ENCODE measurements at regions not wholly inside any gene's neighbourhood (a gene's known extent, or its start where the extent isn't known, plus 50 kb on each side); places are given as distances from the start of the nearest gene placed in this dataset.
"Not testable (repeated sequence)": the region's sequence is repeated elsewhere in the genome, so short reads cannot be mapped to it uniquely, and the experiment has no call there.

DNA sequence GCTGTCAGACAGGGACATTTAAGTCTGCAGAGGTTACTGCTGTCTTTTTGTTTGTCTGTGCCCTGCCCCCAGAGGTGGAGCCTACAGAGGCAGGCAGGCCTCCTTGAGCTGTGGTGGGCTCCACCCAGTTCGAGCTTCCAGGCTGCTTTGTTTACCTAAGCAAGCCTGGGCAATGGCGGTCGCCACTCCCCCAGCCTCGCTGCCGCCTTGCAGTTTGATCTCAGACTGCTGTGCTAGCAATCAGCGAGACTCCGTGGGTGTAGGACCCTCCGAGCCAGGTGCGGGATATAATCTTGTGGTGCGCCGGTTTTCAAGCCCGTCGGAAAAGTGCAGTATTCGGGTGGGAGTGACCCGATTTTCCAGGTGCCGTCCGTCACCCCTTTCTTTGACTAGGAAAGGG is 468.5 kb upstream of the TLE4 start:
- ATAC-seq (replicated peaks; ENCODE audit: extremely low read depth, poor library complexity, severe bottlenecking); H3K4me3 Mint-ChIP-seq; DNase-seq (ENCODE audit: low spot score in 2 of 2); H3K27me3 Mint-ChIP-seq; H3K36me3 Mint-ChIP-seq (ENCODE audit: insufficient read depth); H3K4me1 Mint-ChIP-seq; H3K27ac Mint-ChIP-seq (ENCODE audit: low read depth); H3K9me3 Mint-ChIP-seq: not testable (repeated sequence)

DNA sequence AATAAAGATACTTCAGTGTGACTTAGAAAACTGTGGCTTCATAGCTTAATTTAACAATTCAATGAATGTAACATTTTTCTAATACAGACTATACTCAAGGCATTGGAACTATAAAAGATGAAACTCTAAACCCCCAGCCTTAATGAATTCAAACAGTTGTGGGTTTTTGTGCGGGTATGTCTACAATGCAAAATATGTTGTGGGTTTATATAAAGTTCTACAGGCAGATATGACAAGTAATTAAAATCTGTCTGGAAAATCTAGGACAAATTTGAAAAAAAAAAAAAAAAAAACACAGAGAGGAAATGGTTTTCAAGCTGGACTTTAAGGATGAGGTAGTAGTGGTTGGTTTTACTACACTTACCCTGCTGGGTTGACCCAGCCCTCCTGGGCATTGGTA is 467.5 kb upstream of the TLE4 start:
- Mint-ChIP-seq H3K27ac (ENCODE audit: low read depth) (no peak overlapping the region), H3K36me3 (ENCODE audit: insufficient read depth) (no peaks in the 10 kb centered on the region), H3K9me3 (peaks cover 6% of the 10 kb centered on the region), H3K4me3 (no peak overlapping the region), H3K27me3 (no peaks in the 10 kb centered on the region), H3K4me1 (no peaks in the 10 kb centered on the region)
- ATAC-seq (replicated peaks; ENCODE audit: extremely low read depth, poor library complexity, severe bottlenecking) = no peak
- DNase-seq (ENCODE audit: low spot score in 2 of 2) = no peak

DNA sequence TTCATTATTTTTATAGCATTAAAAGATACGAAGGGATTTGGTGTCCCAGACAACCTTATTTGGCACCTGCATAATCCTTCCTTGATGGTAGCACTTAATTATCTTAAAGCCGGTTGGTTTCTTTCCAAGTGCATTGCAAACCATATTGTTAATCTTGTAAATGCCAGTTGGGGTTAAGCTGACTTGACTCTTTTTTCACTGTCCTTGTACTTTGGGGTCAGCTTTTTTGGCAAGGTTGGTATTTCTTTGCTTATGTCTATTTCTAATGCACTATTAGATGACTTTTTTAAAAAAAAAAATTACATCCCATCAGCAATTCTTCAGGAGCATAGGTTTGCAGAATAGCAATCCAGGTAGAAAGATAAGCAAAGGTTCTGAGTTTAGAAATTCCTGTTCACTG is 466.8 kb upstream of the TLE4 start:
- ATAC-seq (replicated peaks; ENCODE audit: extremely low read depth, poor library complexity, severe bottlenecking) (no peak), DNase-seq (ENCODE audit: low spot score in 2 of 2) (no peak)
- H3K4me3 Mint-ChIP-seq = no peak overlapping the region
- H3K9me3 Mint-ChIP-seq = peaks cover 13% of the 10 kb centered on the region
- H3K27ac Mint-ChIP-seq (ENCODE audit: low read depth) = no peak overlapping the region
- no peaks in the 10 kb centered on the region for H3K4me1 Mint-ChIP-seq
- no peaks in the 10 kb centered on the region for H3K27me3 Mint-ChIP-seq
- no peaks in the 10 kb centered on the region for H3K36me3 Mint-ChIP-seq (ENCODE audit: insufficient read depth)

DNA sequence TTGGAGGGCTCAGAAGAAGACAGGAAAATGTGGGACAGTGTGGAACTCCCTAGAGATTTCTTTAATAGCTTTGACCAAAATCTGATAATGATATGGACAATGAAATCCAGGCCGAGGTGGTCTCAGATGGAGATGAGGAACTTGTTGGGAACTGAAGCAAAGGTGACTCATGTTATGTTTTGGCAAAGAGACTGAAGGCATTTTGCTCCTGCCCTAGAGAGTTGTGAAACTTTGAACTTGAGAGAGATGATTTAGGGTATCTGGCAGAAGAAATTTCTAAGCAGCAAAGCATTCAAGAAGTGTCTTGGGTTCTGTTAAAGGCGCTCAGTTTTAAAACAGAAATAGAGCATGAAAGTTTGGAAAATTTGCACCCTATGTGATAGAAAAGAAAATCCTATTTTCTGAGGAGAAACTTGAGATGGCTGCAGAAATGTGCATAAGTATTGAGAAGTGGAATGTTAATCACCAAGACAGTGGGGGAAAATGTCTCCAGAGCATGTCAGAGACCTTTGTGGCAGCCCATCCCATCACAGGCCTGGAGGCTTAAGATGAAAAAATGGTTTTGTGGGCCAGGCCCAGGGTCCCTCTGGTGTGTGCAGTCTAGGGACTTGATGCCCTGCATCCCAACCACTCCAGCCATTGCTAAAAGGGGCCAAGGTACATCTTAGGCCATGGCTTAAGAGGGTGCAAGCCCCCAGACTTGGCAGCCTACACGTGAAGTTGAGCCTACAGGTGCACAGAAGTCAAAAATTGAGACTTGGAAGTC is 463.7 kb upstream of the TLE4 start:
- ATAC-seq (replicated peaks; ENCODE audit: extremely low read depth, poor library complexity, severe bottlenecking) (no peak), DNase-seq (ENCODE audit: low spot score in 2 of 2) (no peak)
- Mint-ChIP-seq H3K36me3 (ENCODE audit: insufficient read depth) (no peaks in the 10 kb centered on the region), H3K27ac (ENCODE audit: low read depth) (no peak overlapping the region), H3K27me3 (no peaks in the 10 kb centered on the region), H3K9me3 (peaks cover 15% of the 10 kb centered on the region), H3K4me1 (no peaks in the 10 kb centered on the region), H3K4me3 (no peak overlapping the region)

DNA sequence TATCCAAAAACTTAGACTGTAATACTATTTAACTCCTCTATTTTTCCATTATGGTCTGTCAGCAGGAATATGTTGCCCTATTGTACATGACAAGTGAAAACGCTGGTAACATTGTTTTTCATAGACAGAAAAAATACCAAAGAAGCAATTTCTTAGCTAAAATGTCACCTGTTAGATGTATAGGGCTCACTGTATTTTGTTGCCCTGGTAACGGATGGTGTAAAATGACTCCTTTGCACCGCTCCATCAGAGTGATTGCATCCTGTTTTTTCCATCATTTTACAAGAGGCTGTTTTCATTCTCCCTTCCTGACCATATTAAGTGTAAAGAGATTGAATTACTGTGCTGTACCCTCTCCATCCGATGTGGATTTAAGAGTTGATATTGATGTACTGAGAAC is 460.1 kb upstream of the TLE4 start:
- ATAC-seq (replicated peaks; ENCODE audit: extremely low read depth, poor library complexity, severe bottlenecking) = no peak
- Mint-ChIP-seq H3K9me3 (peaks cover 19% of the 10 kb centered on the region), H3K27ac (ENCODE audit: low read depth) (no peak overlapping the region), H3K36me3 (ENCODE audit: insufficient read depth) (no peaks in the 10 kb centered on the region), H3K4me3 (no peak overlapping the region), H3K4me1 (no peaks in the 10 kb centered on the region), H3K27me3 (no peaks in the 10 kb centered on the region)
- DNase-seq (ENCODE audit: low spot score in 2 of 2) = no peak

DNA sequence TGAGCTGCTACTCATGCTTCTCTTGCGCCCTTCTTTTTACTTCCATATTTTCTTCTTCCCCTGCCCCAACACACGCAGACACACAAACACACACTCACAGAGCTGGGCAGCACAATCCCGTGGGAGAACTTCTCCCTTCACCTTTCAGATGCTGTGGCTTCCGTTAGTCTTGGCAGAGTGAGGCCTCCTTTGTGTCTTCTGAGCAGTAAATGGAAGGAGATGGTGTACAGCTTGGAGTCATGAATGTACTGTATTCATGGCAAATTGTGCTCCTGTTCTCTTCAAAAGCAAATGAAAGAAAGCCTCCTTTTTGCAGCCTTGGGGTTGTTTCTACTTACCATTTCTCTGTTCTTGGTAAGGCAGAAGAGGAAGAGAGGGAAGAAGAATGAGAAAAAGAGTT is 456.6 kb upstream of the TLE4 start:
- no peaks in the 10 kb centered on the region for H3K27me3 Mint-ChIP-seq
- H3K36me3 Mint-ChIP-seq (ENCODE audit: insufficient read depth) = no peaks in the 10 kb centered on the region
- no peak for DNase-seq (ENCODE audit: low spot score in 2 of 2)
- ATAC-seq (replicated peaks; ENCODE audit: extremely low read depth, poor library complexity, severe bottlenecking) = no peak
- peaks cover 6% of the 10 kb centered on the region for H3K9me3 Mint-ChIP-seq
- H3K27ac Mint-ChIP-seq (ENCODE audit: low read depth) = no peak overlapping the region
- no peaks in the 10 kb centered on the region for H3K4me1 Mint-ChIP-seq
- no peak overlapping the region for H3K4me3 Mint-ChIP-seq

DNA sequence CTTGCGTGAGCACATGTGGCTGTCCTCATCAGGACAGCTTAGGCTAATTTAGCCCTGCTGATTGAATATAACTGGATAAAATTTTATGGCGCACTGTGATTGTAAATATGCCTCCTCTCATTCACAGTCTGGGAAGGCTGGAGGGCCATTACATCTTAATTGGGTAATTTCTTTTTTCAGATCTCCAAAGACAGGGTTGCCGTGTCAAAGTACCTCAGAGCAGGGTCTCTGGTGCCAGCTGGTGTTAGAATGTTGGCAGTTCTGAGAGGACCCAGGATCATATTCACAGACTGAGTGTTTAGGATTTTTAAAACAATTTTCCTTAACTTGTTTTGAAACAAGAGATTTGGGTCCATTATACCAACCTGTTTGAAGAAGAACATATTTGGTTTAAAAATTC is 455.7 kb upstream of the TLE4 start:
- no peaks in the 10 kb centered on the region for H3K4me1 Mint-ChIP-seq
- ATAC-seq (replicated peaks; ENCODE audit: extremely low read depth, poor library complexity, severe bottlenecking) (no peak), DNase-seq (ENCODE audit: low spot score in 2 of 2) (no peak)
- no peaks in the 10 kb centered on the region for H3K27me3 Mint-ChIP-seq
- H3K36me3 Mint-ChIP-seq (ENCODE audit: insufficient read depth) = no peaks in the 10 kb centered on the region
- H3K27ac Mint-ChIP-seq (ENCODE audit: low read depth) = no peak overlapping the region
- H3K9me3 Mint-ChIP-seq = peaks cover 6% of the 10 kb centered on the region
- H3K4me3 Mint-ChIP-seq = no peak overlapping the region

DNA sequence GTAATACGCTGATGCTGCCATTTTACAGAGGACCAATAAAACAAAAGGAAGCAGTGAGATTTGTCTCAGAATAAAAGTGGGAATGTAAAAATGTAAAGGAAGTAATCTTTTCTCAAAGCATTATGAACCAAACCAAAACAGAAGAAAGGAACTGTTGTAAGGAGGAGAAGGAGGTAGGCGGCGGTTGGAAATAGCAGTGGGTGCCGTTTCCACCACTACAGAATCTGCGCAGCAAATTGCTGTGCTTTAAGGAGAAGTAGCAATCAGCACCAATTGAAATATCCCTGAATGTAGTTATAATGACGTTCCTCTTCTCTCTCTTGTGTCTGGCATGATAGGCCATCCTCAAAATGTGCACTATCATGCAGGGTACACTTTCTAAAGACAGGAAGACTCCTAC is 455.1 kb upstream of the TLE4 start:
- Mint-ChIP-seq H3K36me3 (ENCODE audit: insufficient read depth) (no peaks in the 10 kb centered on the region), H3K4me1 (no peaks in the 10 kb centered on the region), H3K9me3 (peaks cover 7% of the 10 kb centered on the region), H3K4me3 (no peak overlapping the region), H3K27me3 (no peaks in the 10 kb centered on the region), H3K27ac (ENCODE audit: low read depth) (no peak overlapping the region)
- DNase-seq (ENCODE audit: low spot score in 2 of 2) = no peak
- ATAC-seq (replicated peaks; ENCODE audit: extremely low read depth, poor library complexity, severe bottlenecking) = no peak

DNA sequence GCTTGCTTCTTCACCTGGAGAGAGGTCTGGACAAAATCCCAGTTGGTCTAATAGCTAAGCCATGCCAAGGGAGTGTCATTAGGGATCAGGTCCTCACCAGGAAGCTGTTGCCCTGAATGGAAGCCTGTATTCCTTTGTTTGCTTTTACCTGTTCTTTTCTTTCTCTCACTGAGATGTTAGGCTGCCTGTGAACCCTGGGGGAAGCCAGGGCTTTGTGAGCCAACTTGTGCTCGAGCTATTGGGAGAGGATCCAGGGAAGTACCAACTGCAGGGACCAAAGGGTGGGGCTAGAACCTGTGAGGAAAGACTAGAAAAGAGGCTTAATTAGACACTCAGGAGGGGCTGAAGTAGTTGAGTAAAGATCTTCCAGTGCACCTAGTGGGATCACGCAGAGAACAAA is 451.2 kb upstream of the TLE4 start:
- DNase-seq (ENCODE audit: low spot score in 2 of 2) (no peak), ATAC-seq (replicated peaks; ENCODE audit: extremely low read depth, poor library complexity, severe bottlenecking) (no peak)
- H3K9me3 Mint-ChIP-seq = peaks cover 15% of the 10 kb centered on the region
- no peak overlapping the region for H3K4me3 Mint-ChIP-seq
- no peaks in the 10 kb centered on the region for H3K4me1 Mint-ChIP-seq
- no peaks in the 10 kb centered on the region for H3K36me3 Mint-ChIP-seq (ENCODE audit: insufficient read depth)
- no peak overlapping the region for H3K27ac Mint-ChIP-seq (ENCODE audit: low read depth)
- H3K27me3 Mint-ChIP-seq = no peaks in the 10 kb centered on the region

DNA sequence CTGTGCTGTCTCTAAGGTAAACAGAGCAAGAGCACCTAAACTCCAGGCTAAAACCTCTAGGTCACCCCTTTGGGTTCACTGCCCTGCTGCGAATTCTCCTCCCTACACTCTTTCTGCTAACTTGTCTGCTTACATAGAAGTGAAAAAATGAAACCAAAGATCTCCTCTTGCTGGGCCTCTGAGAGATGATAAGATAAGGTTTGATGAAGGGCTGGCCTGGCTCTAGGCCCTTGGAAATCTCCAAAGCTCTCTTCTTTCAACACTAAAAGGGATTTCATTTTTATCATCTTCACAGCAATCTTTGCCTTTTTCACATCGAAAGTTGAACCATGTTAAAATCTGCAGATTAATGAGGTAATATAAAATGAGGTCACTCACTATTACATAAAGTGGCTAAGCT is 450.8 kb upstream of the TLE4 start:
- H3K4me3 Mint-ChIP-seq = no peak overlapping the region
- ATAC-seq (replicated peaks; ENCODE audit: extremely low read depth, poor library complexity, severe bottlenecking) (no peak), DNase-seq (ENCODE audit: low spot score in 2 of 2) (no peak)
- H3K27me3 Mint-ChIP-seq = no peaks in the 10 kb centered on the region
- H3K36me3 Mint-ChIP-seq (ENCODE audit: insufficient read depth) = no peaks in the 10 kb centered on the region
- H3K4me1 Mint-ChIP-seq = no peaks in the 10 kb centered on the region
- H3K27ac Mint-ChIP-seq (ENCODE audit: low read depth) = no peak overlapping the region
- H3K9me3 Mint-ChIP-seq = peaks cover 15% of the 10 kb centered on the region

DNA sequence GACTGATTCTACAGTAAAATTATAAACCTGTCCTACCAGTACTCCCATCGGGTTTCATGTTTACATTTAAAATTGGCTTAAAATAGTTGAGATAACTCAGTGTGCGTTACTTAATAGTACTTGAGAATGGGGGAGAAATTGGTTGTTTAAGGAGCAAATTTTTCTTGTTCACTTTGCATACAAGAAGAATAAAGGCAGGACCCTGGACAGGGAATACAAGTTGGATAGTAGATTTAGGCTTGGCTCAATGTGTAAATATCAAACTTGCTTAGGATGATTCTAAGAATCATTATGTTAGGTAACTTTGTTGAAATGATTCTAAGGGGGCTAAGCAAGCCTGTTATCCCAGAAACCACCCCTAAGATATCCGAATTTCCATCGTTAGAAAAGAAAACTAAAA is 448.4 kb upstream of the TLE4 start:
- no peaks in the 10 kb centered on the region for H3K27me3 Mint-ChIP-seq
- H3K4me3 Mint-ChIP-seq = no peak overlapping the region
- ATAC-seq (replicated peaks; ENCODE audit: extremely low read depth, poor library complexity, severe bottlenecking) = no peak
- no peak for DNase-seq (ENCODE audit: low spot score in 2 of 2)
- H3K36me3 Mint-ChIP-seq (ENCODE audit: insufficient read depth) = no peaks in the 10 kb centered on the region
- H3K27ac Mint-ChIP-seq (ENCODE audit: low read depth) = no peak overlapping the region
- H3K4me1 Mint-ChIP-seq = no peaks in the 10 kb centered on the region
- H3K9me3 Mint-ChIP-seq = peaks cover 15% of the 10 kb centered on the region

DNA sequence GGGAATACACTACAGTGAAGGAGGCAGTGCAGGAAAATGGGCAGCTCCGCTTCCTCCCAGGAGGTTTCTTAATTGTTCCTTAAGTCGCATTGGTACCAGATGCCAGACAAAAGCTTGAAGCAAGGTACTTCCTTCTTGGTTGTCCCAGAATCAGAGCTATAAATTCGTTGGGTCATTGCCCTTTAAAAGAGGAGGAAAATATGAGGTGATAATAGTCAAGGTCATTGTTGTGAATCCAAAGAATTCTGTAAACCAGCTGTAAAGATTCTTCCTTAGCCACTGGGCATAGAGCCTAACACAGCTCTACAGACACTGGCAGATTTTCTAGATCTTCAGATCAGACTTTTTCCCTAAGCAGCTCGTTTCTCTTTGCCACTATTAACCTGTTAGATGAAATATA is 444.1 kb upstream of the TLE4 start:
- Mint-ChIP-seq H3K4me1 (no peaks in the 10 kb centered on the region), H3K36me3 (ENCODE audit: insufficient read depth) (no peaks in the 10 kb centered on the region), H3K27me3 (no peaks in the 10 kb centered on the region), H3K27ac (ENCODE audit: low read depth) (no peak overlapping the region), H3K4me3 (no peak overlapping the region), H3K9me3 (peaks cover 4% of the 10 kb centered on the region)
- ATAC-seq (replicated peaks; ENCODE audit: extremely low read depth, poor library complexity, severe bottlenecking) (no peak), DNase-seq (ENCODE audit: low spot score in 2 of 2) (no peak)

DNA sequence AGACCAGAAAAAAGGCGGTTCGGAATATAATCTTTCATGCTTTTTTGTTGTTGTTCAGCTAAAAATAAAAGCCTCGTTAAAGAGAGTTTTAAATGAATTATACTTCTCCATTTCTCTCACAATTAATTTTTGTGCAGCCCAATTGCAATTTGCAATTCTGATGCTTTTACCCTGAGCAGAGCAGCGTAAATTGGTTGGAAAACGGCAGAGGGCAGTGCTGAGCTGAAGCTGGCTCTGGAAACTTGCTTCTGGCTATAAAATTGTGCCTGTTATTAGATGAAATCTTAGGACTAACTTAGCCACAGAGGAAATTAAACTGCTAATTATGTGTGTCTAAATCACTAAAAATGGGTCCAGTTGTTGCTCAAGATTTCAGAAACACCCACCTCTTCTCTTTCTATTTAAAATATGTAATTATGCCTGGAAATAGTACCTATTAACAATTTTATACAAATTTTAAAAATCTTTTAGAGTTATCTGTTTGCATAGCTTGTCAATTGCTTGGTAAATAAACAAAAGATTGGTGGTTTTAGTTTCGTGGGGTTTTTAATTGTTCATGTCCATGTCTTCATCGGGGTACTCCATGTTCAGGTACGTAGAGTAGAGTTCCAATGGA is 441.8 kb upstream of the TLE4 start:
- no peaks in the 10 kb centered on the region for H3K9me3 Mint-ChIP-seq

More for the DNA sequence above, 441.8 kb upstream of the TLE4 start:
- Mint-ChIP-seq H3K4me1 (no peaks in the 10 kb centered on the region), H3K4me3 (no peak overlapping the region), H3K36me3 (ENCODE audit: insufficient read depth) (no peaks in the 10 kb centered on the region), H3K27ac (ENCODE audit: low read depth) (no peak overlapping the region), H3K27me3 (no peaks in the 10 kb centered on the region)
- no peak for ATAC-seq (replicated peaks; ENCODE audit: extremely low read depth, poor library complexity, severe bottlenecking)
- no peak for DNase-seq (ENCODE audit: low spot score in 2 of 2)
